Neutrophil (primary cell): ENCODE measurements at regions not wholly inside any gene's neighbourhood (a gene's known extent, or its start where the extent isn't known, plus 50 kb on each side); places are given as distances from the start of the nearest gene placed in this dataset.

Experiments used
- H3K27ac ChIP-seq: fragments of 200-600 bp; sonication (generic); 2 replicates; pipeline ENCODE4 v1.5.1; 2016; ENCODE audit warnings: mild to moderate bottlenecking, moderate library complexity
- H3K27me3 ChIP-seq: fragments of 200-600 bp; sonication (generic); 2 replicates; pipeline ENCODE4 v1.6.0; 2016; ENCODE audit warnings: mild to moderate bottlenecking
- H3K36me3 ChIP-seq: fragments of 200-600 bp; sonication (generic); 2 replicates; pipeline ENCODE4 v1.5.1; 2017
- H3K4me1 ChIP-seq, 2 experiments: fragments of 200-600 bp in 1 of 2; sonication (generic) in 1 of 2; 1 replicate in 1 of 2; 2 replicates in 1 of 2; pipeline versions ENCODE4 v1.5.1 to v1.6.1; 2013 to 2016; ENCODE audit warnings: low read depth in 1 of 2, low read length in 1 of 2, mild to moderate bottlenecking in 1 of 2, moderate library complexity in 1 of 2; ENCODE audit not compliant: control insufficient read depth in 1 of 2, insufficient read depth in 1 of 2
- H3K4me3 ChIP-seq, 2 experiments: fragments of 200-600 bp in 1 of 2; sonication (generic) in 1 of 2; 1 replicate in 1 of 2; 2 replicates in 1 of 2; pipeline ENCODE4 v1.5.1; 2013 to 2016; ENCODE audit warnings: low read depth in 1 of 2, low read length in 1 of 2, mild to moderate bottlenecking in 1 of 2, moderate library complexity in 1 of 2
- H3K9me3 ChIP-seq: fragments of 200-600 bp; sonication (generic); 2 replicates; pipeline ENCODE4 v1.5.1; 2016
- CTCF ChIP-seq: fragments of 200-600 bp; sonication (generic); IDR thresholded peaks from 2 replicates; pipeline ENCODE4 v1.5.1; 2016; ENCODE audit warnings: antibody characterized with exemption

- H3K4me1 ChIP-seq = no peaks in the 10 kb centered on the region
- H3K36me3 ChIP-seq = no peaks in the 10 kb centered on the region
- TF ChIP-seq CTCF = no peak
- H3K4me3 ChIP-seq = no peak overlapping the region
- no peak overlapping the region for H3K27ac ChIP-seq
- H3K9me3 ChIP-seq = no peaks in the 10 kb centered on the region
- H3K27me3 ChIP-seq = peaks cover 2% of the 10 kb centered on the region
Observed at GRCh38 chr17:73990290-73990689, 213.2 kb upstream of the RPL38 start.

DNA sequence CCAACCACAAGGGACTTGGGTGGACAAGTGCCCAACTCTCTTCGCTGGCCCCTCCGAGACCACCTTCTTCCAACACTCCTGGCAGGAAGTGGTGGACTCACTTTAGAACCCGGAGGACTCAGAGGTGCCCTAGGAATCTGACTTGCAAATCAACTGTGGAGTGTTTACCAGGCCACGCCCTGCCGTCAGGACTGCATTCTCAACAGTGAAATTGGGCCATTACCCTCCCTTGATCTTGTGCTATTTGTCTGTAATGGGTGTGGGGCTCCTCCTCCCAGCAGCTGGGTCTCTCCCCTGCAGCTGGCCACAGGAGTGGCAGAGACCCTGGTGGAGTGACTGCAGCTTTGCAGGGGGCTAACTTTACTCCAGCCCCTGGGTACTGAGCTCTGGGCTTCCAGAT, 212.2 kb upstream of the RPL38 start:
- H3K27me3 ChIP-seq = no peaks in the 10 kb centered on the region
- no peaks in the 10 kb centered on the region for H3K36me3 ChIP-seq
- H3K4me3 ChIP-seq = no peak overlapping the region
- no peak for TF ChIP-seq CTCF
- H3K27ac ChIP-seq = no peak overlapping the region
- no peaks in the 10 kb centered on the region for H3K9me3 ChIP-seq
- no peaks in the 10 kb centered on the region for H3K4me1 ChIP-seq

- Histone ChIP-seq H3K4me3 (no peak overlapping the region), H3K9me3 (no peaks in the 10 kb centered on the region), H3K36me3 (no peaks in the 10 kb centered on the region), H3K27me3 (no peaks in the 10 kb centered on the region), H3K27ac (no peak overlapping the region), H3K4me1 (peaks cover 5 to 8% of the 10 kb centered on the region in 2 experiments)
- no peak for TF ChIP-seq CTCF
Observed at GRCh38 chr17:73994946-73995345, 208.5 kb upstream of the RPL38 start.

GRCh38 chr17:73997059-73997458, 206.4 kb upstream of the RPL38 start:
- H3K27ac ChIP-seq = no peak overlapping the region
- no peak for TF ChIP-seq CTCF

GRCh38 chr17:73998249-73998648, 205.2 kb upstream of the RPL38 start:
- Histone ChIP-seq H3K27me3 (no peaks in the 10 kb centered on the region), H3K4me1 (peaks cover 5 to 8% of the 10 kb centered on the region in 2 experiments), H3K9me3 (no peaks in the 10 kb centered on the region), H3K4me3 (no peak overlapping the region), H3K27ac (no peak overlapping the region), H3K36me3 (no peaks in the 10 kb centered on the region)
- TF ChIP-seq CTCF = no peak

More at GRCh38 chr17:73997059-73997458, 206.4 kb upstream of the RPL38 start:
- H3K27me3 ChIP-seq = no peaks in the 10 kb centered on the region
- no peaks in the 10 kb centered on the region for H3K36me3 ChIP-seq
- H3K9me3 ChIP-seq = no peaks in the 10 kb centered on the region
- no peak overlapping the region for H3K4me3 ChIP-seq
- peaks cover 5 to 8% of the 10 kb centered on the region in 2 experiments for H3K4me1 ChIP-seq
